GM21447 (cell line): ENCODE measurements at regions not wholly inside any gene's neighbourhood (a gene's known extent, or its start where the extent isn't known, plus 50 kb on each side); places are given as distances from the start of the nearest gene placed in this dataset.

Source experiments
- ATAC-seq: cut with Tn5 transposase; IDR thresholded peaks from one replicate; pipeline ENCODE4 v1.9.1; 2021; ENCODE audit not compliant: unreplicated experiment

GRCh38 chr10:130554701-130555410 is 418.7 kb downstream of the GLRX3 start:
- ATAC-seq: no peak

- no peak for ATAC-seq
Observed at GRCh38 chr10:130555411-130555750, 419.2 kb downstream of the GLRX3 start.

DNA sequence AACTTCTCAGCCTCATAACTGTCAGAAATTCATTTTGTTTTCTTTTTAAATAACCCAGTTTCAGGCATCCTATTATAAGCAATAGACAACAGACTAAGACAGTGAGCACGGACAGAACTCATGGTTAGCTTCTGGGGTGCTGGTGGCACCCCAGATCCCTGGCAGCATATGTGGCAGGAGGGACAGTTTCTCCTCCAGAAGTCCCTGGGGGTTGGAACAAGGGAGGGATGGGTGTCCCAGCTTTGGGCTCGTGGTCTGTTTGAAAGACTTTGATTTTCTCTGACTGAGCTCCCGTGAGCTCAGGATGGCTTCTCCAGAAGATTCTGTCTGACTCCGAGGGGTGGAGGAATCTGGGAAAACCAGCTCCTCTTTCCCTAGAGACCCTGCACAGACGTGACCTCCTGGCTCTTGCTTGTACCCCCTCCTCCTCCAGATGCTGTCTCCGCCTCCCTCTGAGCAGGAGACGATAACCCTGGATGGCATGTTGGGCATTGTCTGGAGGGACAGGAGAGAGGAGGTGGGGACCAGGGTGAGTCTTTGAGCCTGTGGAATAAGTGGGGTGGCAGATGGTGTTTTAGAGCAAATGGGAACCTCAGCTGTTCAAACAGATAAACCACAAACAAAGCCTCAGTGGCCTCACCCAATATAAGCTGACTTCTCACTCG is 421.1 kb downstream of the GLRX3 start:
- ATAC-seq: no peak

DNA sequence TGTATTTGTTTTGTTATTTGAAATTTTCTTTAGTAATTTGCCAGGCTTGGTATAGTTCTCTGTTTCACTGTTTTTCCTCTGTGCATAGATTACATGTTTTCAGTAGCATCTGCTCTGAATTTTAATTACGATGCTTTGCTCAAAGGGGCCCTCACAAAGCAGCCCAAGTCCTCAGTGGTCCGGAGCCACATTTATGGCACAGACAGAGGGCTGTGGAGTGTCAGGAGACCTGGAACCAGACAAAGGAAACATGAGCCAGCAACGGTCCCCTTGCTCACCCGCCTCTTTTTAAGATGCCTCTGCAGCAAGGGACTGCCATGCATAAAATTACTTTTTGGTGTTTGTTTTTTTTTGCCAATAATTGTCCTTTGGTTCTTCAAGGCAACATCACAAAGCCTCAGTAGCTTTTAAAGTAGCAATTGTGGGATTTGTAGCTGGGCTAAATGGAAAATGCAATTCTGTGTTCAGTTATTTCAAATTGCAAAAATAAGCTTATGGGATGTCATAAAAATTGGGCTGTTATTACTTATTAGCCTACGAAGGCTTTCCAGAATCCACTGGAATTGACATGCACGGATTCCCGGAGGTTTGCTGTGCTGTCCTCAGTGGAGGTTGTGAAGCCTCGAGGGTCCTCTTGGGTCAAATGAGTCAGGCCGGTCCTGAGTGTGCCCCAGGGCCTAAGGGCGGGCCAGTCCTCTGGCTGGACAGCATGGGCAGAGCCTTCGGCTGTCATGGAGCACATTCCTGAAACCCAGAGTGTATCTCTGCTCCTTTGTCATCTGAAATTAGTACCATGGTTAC is 422.8 kb downstream of the GLRX3 start:
- no peak for ATAC-seq

DNA sequence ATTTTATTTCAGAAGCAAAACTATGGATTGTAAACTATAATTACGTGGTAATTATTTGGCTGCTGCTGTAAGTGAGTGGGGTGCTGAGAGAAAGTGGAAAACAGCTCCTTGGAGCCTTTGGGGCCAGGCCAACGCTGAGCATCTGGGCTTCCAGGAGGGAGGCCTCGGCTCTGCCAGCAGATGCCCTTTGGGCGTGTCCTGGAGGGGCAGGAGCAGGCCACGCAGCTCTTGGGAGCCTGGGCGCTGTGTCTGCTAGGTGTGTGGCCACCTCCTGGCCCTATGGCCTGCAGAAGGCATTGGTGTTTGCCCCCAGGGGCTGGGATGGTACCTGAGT is 423.3 kb downstream of the GLRX3 start:
- no peak for ATAC-seq

GRCh38 chr10:130560116-130560515 is 423.9 kb downstream of the GLRX3 start:
- no peak for ATAC-seq

- no peak for ATAC-seq
Observed at GRCh38 chr10:130560573-130560972, 424.4 kb downstream of the GLRX3 start.

DNA sequence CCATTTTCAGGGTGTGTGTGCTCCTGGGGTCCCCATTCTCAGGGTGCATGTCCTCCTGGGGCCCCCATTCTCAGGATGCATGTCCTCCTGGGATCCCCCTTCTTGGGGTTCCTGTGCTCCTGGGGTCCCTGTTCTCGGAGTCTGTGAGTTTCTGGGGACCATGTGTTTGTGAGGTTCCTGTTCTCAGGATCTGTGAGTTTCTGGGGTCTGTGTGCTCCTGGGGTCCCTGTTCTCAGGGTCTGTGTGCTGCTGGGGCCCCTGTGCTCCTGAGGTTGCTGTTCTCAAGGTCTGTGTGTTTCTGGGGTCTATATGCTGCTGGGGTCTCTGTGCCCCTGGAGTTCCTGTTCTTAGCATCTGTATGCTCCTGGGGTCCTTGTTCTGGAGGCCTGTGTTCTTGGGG is 425.5 kb downstream of the GLRX3 start:
- no peak for ATAC-seq

- ATAC-seq: no peak
Observed at GRCh38 chr10:130567011-130567410, 430.8 kb downstream of the GLRX3 start.

DNA sequence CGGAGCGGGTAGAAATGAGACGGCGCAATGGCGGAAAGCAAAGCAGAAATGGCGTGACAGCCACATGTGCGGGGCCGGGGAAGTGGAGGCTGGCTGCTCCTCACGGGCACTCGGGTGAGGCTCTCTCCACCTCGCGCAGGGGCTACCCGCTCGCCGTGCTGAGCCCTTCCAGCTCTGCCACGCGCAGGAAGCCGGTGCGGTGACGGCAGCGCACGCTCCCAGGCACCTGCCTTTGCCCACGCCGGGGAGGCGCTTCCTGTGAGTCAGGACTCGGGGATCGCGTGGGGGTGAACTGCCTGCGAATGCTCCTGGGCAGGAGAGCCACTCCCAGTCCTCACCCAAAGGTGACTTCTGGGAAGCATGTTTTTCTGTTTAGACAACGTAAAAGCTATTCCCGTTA is 431.2 kb downstream of the GLRX3 start:
- ATAC-seq: no peak

GRCh38 chr10:130568246-130568645 is 432.1 kb downstream of the GLRX3 start:
- ATAC-seq: no peak

GRCh38 chr10:130570074-130570473 is 433.9 kb downstream of the GLRX3 start:
- ATAC-seq: no peak

DNA sequence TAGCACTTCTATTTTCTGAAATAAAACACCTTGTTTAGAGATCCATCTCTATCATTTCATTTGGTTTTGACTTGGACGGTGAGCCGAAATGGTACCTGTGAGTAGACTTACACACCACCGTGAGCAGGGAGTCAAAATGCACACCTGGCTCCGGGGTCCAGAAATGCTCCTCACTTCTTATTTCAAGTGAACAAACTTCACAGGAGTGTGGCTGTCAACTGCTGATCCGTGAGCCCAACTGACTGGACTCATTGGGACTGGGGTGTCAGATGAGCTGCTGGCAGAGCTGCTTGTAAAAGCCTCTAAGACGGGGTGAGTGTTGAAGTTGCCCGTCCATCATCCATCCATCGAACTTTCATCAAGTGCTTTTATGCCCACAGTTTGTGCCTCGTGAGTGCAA is 435.5 kb downstream of the GLRX3 start:
- no peak for ATAC-seq

GRCh38 chr10:130573446-130573845 is 437.3 kb downstream of the GLRX3 start:
- no peak for ATAC-seq

DNA sequence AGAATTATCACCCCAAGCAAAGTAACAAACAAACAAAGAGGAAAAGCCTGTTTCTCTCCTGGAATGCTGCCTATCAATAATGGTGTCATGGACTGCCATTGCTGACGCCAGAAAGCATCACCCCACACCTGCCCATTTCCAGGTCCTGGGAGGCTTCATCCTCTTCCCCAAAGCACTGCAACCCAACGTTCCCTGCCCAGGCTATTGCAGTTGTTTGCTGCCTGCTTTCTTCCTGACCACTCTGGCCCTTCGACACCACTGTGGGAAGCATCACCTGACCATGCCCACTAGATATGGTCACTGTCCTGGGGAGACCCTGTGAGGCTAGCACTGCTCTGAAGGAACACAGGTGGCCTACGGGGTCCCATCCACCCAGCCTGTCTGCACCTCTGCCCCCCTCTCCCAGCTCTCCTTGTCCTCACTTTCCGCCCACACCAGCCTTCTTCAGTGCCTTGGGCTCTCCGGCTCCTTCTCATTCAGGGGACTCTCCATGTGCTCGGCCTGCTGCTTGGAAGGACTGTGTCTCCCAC is 439.6 kb downstream of the GLRX3 start:
- no peak for ATAC-seq

- no peak for ATAC-seq
Observed at GRCh38 chr10:130576427-130576826, 440.2 kb downstream of the GLRX3 start.

- no peak for ATAC-seq
Observed at GRCh38 chr10:130577039-130577438, 440.8 kb downstream of the GLRX3 start.

- ATAC-seq: no peak
Observed at GRCh38 chr10:130578532-130579289, 442.5 kb downstream of the GLRX3 start.

DNA sequence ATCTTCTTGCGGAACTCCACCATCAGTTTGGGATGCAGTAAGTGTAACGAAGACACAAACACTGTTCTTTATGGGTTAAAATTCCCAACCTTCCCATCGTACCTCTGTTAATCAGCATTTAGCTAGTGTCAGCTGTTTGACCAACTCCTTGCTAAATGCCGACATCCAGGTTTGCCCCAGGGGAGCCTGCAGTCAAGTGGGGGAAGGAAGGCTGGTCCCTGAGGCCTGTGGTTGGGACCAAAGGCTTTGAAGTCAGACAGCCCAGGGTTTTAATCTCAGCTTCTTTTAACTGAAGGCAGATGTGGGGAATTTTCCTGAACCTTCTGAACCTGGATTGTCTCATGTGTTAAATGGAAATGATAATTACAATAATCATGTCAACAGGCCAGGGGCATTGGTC is 443.7 kb downstream of the GLRX3 start:
- ATAC-seq: no peak

GRCh38 chr10:130580975-130581374 is 444.8 kb downstream of the GLRX3 start:
- ATAC-seq: no peak

GRCh38 chr10:130587718-130588117 is 451.5 kb downstream of the GLRX3 start:
- no peak for ATAC-seq
